CD4-positive, alpha-beta T cell (primary cell): ENCODE measurements at regions not wholly inside any gene's neighbourhood (a gene's known extent, or its start where the extent isn't known, plus 50 kb on each side); places are given as distances from the start of the nearest gene placed in this dataset.

Experiments used
- ATAC-seq: fragments of 200-7000 bp; cut with Tn5 transposase; one replicate; pipeline ENCODE4 v1.10.0; 2022; ENCODE audit warnings: mild to moderate bottlenecking; ENCODE audit not compliant: poor library complexity
- CTCF ChIA-PET: fragments of 350-600 bp; sonication (Branson Sonifier 250); formaldehyde crosslinking; loops from one replicate; lab custom pipeline; 2021; ENCODE audit warnings: antibody characterized with exemption, inconsistent platforms; lab: Charles Lee
- POLR2A ChIA-PET: fragments of 350-600 bp; sonication (Branson Sonifier 250); formaldehyde crosslinking; loops from one replicate; lab custom pipeline; 2021; ENCODE audit warnings: antibody characterized with exemption, inconsistent platforms; lab: Charles Lee
- DNase-seq, 14 experiments: peaks; one replicate each; pipeline ENCODE4 v3.0.0-alpha.2; 2013 to 2020; ENCODE audit warnings: mixed read lengths in 2 of 14
- H3K27ac ChIP-seq, 2 donors: one replicate each; pipeline versions ENCODE4 v1.5.1 to v1.7.0; 2013; ENCODE audit warnings: low read length in 2 of 2, low read depth in 1 of 2, mild to moderate bottlenecking in 1 of 2
- H3K27me3 ChIP-seq, 2 experiments: 1 replicate in 1 of 2; 2 replicates in 1 of 2; pipeline versions ENCODE4 v1.6.1 to v1.7.0; 2013; ENCODE audit warnings: low read length in 2 of 2, control low read depth in 1 of 2, mild to moderate bottlenecking in 1 of 2, moderate library complexity in 1 of 2; ENCODE audit not compliant: insufficient read depth in 2 of 2, control insufficient read depth in 1 of 2
- H3K36me3 ChIP-seq: one replicate; pipeline ENCODE4 v1.6.1; 2013; ENCODE audit warnings: low read length, control low read depth; ENCODE audit not compliant: insufficient read depth
- H3K4me1 ChIP-seq: one replicate; pipeline ENCODE4 v1.6.1; 2013; ENCODE audit warnings: low read length, control low read depth; ENCODE audit not compliant: insufficient read depth
- H3K4me3 ChIP-seq: one replicate; pipeline ENCODE4 v1.5.1; 2013; ENCODE audit warnings: mild to moderate bottlenecking, low read length, moderate library complexity
- H3K9me3 ChIP-seq, 2 experiments: 1 replicate in 1 of 2; 2 replicates in 1 of 2; pipeline versions ENCODE4 v1.6.1 to v1.7.0; 2013; ENCODE audit warnings: low read length in 2 of 2, mild to moderate bottlenecking in 2 of 2, control low read depth in 1 of 2, moderate library complexity in 1 of 2; ENCODE audit not compliant: control insufficient read depth in 1 of 2, insufficient read depth in 1 of 2
- H3K27ac Mint-ChIP-seq: one replicate; pipeline ENCODE4 v1.8.0; 2020; ENCODE audit warnings: mixed read lengths
- H3K27me3 Mint-ChIP-seq: one replicate; pipeline ENCODE4 v1.8.0; 2021; ENCODE audit warnings: mixed read lengths
- H3K36me3 Mint-ChIP-seq: one replicate; pipeline ENCODE4 v1.8.0; 2021; ENCODE audit warnings: low read depth, mixed read lengths
- H3K4me1 Mint-ChIP-seq: one replicate; pipeline ENCODE4 v1.8.0; 2021; ENCODE audit warnings: low read depth, mixed read lengths
- H3K4me3 Mint-ChIP-seq: one replicate; pipeline ENCODE4 v1.8.0; 2020; ENCODE audit warnings: mild to moderate bottlenecking, mixed read lengths
- H3K9me3 Mint-ChIP-seq: one replicate; pipeline ENCODE4 v1.8.0; 2020; ENCODE audit warnings: mixed read lengths
- CTCF ChIP-seq: fragments of 200-600 bp; IDR thresholded peaks from one replicate; pipeline ENCODE4 v1.8.0; 2022; ENCODE audit warnings: antibody characterized with exemption, mild to moderate bottlenecking
- intact Hi-C, 2 experiments: fragments of 100-400 bp; cut with DNase I in 1 of 2; cut with micrococcal nuclease in 1 of 2; formaldehyde crosslinking; loops; one replicate each; pipeline versions ENCODE4 v1.15.1 to v1.9.0; 2023 to 2025; cut with DNase I, micrococcal nuclease

- Mint-ChIP-seq H3K4me3 (peak overlapping the region; percentile 66), H3K36me3 (no peaks in the 10 kb centered on the region), H3K4me1 (peaks cover 20% of the 10 kb centered on the region), H3K27me3 (peaks cover 48% of the 10 kb centered on the region), H3K9me3 (no peaks in the 10 kb centered on the region), H3K27ac (no peak overlapping the region)
- no peak overlapping the region for H3K27ac ChIP-seq
- ChIA-PET CTCF (no interaction called here), POLR2A (no interaction called here)
- H3K27me3 ChIP-seq: peaks cover 0 to 15% of the 10 kb centered on the region in 2 experiments
- ATAC-seq: no peak
- peak overlapping the region; percentile 43 for H3K4me3 ChIP-seq
- peaks cover 0 to 3% of the 10 kb centered on the region in 2 experiments for H3K9me3 ChIP-seq
- intact Hi-C loops: no loop called here
- no peak for TF ChIP-seq CTCF
- H3K36me3 ChIP-seq: no peaks in the 10 kb centered on the region
- peaks cover 9% of the 10 kb centered on the region for H3K4me1 ChIP-seq
- peak in 3 of 14 experiments; percentile 8 to 35 (median 30) for DNase-seq
Observed at GRCh38 chr3:156606729-156607128, 51.8 kb upstream of the SSR3 start.

GRCh38 chr3:156605686-156606605, 51.0 kb upstream of the SSR3 start:
- Mint-ChIP-seq H3K36me3 (no peaks in the 10 kb centered on the region), H3K4me1 (peaks cover 20% of the 10 kb centered on the region), H3K27me3 (peaks cover 48% of the 10 kb centered on the region), H3K27ac (no peak overlapping the region), H3K9me3 (no peaks in the 10 kb centered on the region), H3K4me3 (peak overlapping the region; percentile 60)
- Histone ChIP-seq H3K4me3 (peak overlapping the region; percentile 43), H3K36me3 (no peaks in the 10 kb centered on the region), H3K9me3 (peaks cover 0 to 3% of the 10 kb centered on the region in 2 experiments), H3K4me1 (peaks cover 9% of the 10 kb centered on the region), H3K27ac (no peak overlapping the region), H3K27me3 (peaks cover 0 to 15% of the 10 kb centered on the region in 2 experiments)
- DNase-seq: peak in 2 of 14 experiments; percentile 9 to 19
- ChIA-PET POLR2A (no interaction called here), CTCF (no interaction called here)
- intact Hi-C loops: no loop called here
- no peak for TF ChIP-seq CTCF
- ATAC-seq: no peak

GRCh38 chr3:156604642-156605144, 49.8 kb upstream of the SSR3 start:
- Histone ChIP-seq H3K27ac (no peak overlapping the region), H3K9me3 (peaks cover 0 to 3% of the 10 kb centered on the region in 2 experiments), H3K27me3 (peaks cover 0 to 15% of the 10 kb centered on the region in 2 experiments), H3K36me3 (no peaks in the 10 kb centered on the region), H3K4me1 (peaks cover 9% of the 10 kb centered on the region), H3K4me3 (no peak overlapping the region)
- ChIA-PET POLR2A (no interaction called here), CTCF (no interaction called here)
- H3K4me3 Mint-ChIP-seq: no peak overlapping the region
- no peak for TF ChIP-seq CTCF
- ATAC-seq (no peak), DNase-seq (no peak)
- H3K9me3 Mint-ChIP-seq: no peaks in the 10 kb centered on the region
- no peaks in the 10 kb centered on the region for H3K36me3 Mint-ChIP-seq
- intact Hi-C loops: loop anchor here in 1 of 2 experiments (5.0 kb wide), 1 partner anchor 68 kb away; the partner anchor contains the start of gene TIPARP
- peaks cover 20% of the 10 kb centered on the region for H3K4me1 Mint-ChIP-seq
- peaks cover 43% of the 10 kb centered on the region for H3K27me3 Mint-ChIP-seq
- H3K27ac Mint-ChIP-seq: no peak overlapping the region
